C4-2B (cell line): ENCODE measurements at regions not wholly inside any gene's neighbourhood (a gene's known extent, or its start where the extent isn't known, plus 50 kb on each side); places are given as distances from the start of the nearest gene placed in this dataset.

ENCODE experiments used
- H3K27ac ChIP-seq: fragments of 450-650 bp; 2 replicates; pipeline ENCODE4 v1.5.1; 2017
- ZFX ChIP-seq: fragments of 450-650 bp; IDR thresholded peaks from 2 replicates; pipeline ENCODE4 v1.6.1; 2017
- TF ChIP-seq, protein P1 (sequence below): fragments of 450-650 bp; conservative IDR thresholded peaks from 2 replicates; pipeline ENCODE4 v1.5.1; 2017; ENCODE audit warnings: mild to moderate bottlenecking

DNA sequence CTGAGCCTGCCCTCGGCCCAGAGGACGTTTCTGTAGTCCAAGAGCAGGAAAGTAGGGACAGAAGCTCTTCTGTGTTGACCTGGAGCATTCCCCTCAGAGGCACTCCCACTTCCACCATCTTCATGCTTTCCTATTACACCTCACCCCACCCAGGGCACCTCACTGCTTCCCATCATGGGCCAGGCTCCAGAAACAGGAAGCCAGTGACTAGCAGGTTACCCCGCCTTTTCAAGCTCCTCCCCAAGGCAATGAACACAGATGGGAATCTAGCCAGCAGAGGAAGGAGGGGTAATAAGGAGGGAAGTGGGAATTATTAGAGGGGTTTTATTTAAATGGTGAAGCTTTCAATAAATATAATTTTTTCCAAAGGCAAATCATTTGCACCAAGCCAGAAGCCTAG lies 308.8 kb upstream of the MGAT5 start:
- H3K27ac ChIP-seq, result no peak overlapping the region
- TF ChIP-seq, protein P1, sequence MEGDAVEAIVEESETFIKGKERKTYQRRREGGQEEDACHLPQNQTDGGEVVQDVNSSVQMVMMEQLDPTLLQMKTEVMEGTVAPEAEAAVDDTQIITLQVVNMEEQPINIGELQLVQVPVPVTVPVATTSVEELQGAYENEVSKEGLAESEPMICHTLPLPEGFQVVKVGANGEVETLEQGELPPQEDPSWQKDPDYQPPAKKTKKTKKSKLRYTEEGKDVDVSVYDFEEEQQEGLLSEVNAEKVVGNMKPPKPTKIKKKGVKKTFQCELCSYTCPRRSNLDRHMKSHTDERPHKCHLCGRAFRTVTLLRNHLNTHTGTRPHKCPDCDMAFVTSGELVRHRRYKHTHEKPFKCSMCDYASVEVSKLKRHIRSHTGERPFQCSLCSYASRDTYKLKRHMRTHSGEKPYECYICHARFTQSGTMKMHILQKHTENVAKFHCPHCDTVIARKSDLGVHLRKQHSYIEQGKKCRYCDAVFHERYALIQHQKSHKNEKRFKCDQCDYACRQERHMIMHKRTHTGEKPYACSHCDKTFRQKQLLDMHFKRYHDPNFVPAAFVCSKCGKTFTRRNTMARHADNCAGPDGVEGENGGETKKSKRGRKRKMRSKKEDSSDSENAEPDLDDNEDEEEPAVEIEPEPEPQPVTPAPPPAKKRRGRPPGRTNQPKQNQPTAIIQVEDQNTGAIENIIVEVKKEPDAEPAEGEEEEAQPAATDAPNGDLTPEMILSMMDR, result no peak
- TF ChIP-seq ZFX, result no peak

DNA sequence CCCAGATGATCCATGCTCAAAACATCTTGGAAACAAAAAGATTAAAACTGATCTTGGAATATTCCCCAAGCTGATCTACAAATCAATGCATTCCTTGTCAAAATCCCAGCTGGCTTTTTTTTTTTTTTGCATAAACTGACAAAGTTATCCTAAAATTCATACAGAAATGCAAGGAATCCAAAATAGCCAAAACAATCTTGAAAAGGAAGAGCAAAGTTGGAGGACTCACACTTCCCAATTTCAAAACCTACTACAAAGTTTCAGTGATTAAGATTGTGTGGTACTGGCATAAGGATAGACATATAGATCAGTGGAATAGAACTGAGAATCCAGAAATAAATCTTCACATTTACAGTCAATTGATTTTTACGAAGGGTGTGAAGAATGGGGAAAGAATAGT lies 306.8 kb upstream of the MGAT5 start:
- no peak overlapping the region for H3K27ac ChIP-seq
- no peak for TF ChIP-seq ZFX
- TF ChIP-seq, protein P1, result no peak

DNA sequence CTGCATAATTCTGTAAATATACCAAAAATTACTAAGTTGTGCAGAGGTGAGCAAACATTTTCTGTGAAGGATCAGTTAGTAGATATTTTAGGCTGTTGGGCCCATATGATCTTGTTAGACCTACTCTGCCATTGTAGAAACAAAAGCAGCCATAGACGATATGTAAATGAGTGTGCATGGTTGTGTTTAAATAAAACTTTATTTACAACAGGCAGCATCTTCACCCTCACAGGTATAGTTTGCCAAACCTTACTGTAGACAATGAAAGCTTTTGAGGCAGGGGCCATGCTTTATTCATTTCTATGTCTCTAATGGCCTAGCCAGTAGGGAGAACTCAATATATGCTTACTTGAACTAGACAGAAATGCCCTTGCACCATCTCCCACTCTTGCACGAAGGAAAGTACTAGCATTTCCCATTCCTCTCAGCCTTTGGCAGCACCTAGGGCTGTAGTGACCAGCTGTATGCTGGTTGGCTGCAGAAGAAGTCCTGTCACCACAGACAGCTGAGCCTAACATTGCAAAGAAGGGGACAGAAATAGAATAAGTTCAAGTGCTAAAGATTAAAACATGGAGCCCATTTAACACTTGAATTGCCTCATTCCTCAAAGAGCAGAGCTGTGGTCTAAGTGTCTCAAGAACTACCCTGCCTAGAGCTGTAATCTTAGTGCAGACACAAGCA lies 305.1 kb upstream of the MGAT5 start:
- no peak overlapping the region for H3K27ac ChIP-seq
- TF ChIP-seq, protein P1, result no peak
- TF ChIP-seq ZFX, result no peak

DNA sequence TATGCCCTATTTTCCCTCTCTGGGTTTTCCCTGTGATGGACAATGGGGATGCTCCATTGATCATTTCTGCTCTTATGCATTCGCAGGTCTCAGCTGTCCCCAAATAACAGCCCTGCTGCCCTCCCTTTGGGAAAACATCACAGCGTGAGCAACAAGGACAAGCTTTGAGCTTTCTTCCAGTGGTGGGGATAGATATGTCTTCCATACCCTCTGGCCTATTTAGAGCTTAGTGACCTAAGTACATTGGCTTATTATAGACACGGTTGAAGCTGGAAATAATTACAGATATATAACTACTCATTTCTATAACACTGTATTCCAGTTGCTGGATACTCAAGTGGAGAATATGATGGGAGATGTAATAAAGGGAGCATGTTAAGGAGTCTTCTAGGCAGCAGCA lies 304.3 kb upstream of the MGAT5 start:
- TF ChIP-seq, protein P1, result no peak
- no peak for TF ChIP-seq ZFX
- no peak overlapping the region for H3K27ac ChIP-seq

DNA sequence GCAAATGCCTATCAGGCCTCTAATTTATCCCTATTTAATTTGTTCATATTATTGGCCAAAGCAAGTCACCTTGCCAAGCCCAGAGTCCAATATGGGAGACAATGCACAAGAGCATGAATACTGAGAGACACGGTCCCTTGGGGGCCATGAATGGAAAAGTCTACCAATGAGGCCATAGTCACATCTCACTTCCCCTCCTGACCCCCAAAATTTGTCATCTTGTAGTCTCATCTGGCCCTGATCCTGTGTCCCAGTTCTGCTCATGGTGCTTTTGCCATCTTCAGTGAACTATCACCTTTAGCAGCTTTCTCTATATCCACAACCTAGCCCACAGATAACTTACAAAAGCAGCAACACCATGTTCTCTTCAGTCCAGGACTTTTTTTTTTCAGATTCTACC lies 302.7 kb upstream of the MGAT5 start:
- no peak overlapping the region for H3K27ac ChIP-seq
- TF ChIP-seq, protein P1, result no peak
- TF ChIP-seq ZFX, result no peak

DNA sequence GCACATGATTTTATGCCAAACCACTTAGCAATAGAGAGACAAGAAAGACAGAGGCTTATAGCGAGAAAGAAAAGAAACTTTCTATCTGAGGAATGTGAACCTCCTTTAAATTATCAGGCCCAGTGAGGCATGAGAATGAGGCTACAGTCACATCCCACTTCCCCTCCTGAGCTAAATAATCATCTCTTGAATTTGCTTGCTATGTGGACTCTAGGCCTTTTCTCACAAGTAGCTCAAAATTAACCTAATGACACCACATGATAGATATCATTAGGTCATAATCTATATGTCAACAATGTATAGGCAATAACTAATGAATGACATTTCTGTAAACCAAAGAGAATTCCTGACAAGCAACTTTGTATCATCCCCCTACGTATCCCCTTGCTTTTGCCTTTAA lies 301.5 kb upstream of the MGAT5 start:
- H3K27ac ChIP-seq, result no peak overlapping the region
- TF ChIP-seq ZFX, result no peak
- TF ChIP-seq, protein P1, result no peak

DNA sequence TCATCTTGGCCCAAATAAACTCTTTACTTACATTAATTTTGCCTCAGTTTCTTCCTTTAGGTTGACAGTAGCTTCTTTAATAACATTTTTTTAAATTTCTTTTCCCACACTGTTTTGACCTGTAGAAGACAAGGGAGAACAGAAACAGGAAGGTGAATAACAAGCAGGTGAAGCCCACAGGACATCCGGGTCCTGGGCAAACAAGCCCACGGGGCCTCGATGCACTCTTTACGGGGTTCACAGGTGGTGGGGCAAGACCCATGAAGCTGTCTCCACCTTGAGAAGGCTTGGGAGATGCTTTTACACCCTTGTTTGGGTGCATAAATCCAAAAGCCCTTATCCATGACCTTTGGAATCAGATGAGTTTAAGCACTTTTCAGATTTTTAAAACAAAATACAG lies 301.0 kb upstream of the MGAT5 start:
- TF ChIP-seq, protein P1, result no peak
- no peak for TF ChIP-seq ZFX

More for the DNA sequence above, 301.0 kb upstream of the MGAT5 start:
- no peak overlapping the region for H3K27ac ChIP-seq
